ENCODE measurements at regions not wholly inside any gene's neighbourhood (a gene's known extent, or its start where the extent isn't known, plus 50 kb on each side); places are given as distances from the start of the nearest gene placed in this dataset.

- Histone ChIP-seq H4K20me1 (ENCODE audit: low read depth) (no peaks in the 10 kb centered on the region), H3K4me2 (no peak overlapping the region), H3K4me3 (no peak overlapping the region), H3F3A (ENCODE audit: low read depth) (no peaks in the 10 kb centered on the region), H3K27ac (no peak overlapping the region), H3K9me3 (ENCODE audit: low read depth) (no peaks in the 10 kb centered on the region), H3K27me3 (no peaks in the 10 kb centered on the region), H3K36me3 (no peaks in the 10 kb centered on the region), H3K9ac (no peak overlapping the region), H3K4me1 (peaks cover 4% of the 10 kb centered on the region), H2AFZ (replicated peaks) (no peak overlapping the region), H3K79me2 (ENCODE audit: low read depth) (no peaks in the 10 kb centered on the region)
- Mint-ChIP-seq H3K4me3 (no peak overlapping the region), H3K9me3 (no peaks in the 10 kb centered on the region), H3K27ac (no peak overlapping the region), H3K36me3 (no peaks in the 10 kb centered on the region), H3K27me3 (ENCODE audit: insufficient read depth, low read depth) (no peaks in the 10 kb centered on the region), H3K4me1 (peaks cover under 1% of the 10 kb centered on the region)
- TF ChIP-seq EZH2 (IDR thresholded peaks at IDR 0.05) (no peak), EZH2phosphoT487 (IDR thresholded peaks at IDR 0.05) (no peak), CTCF (IDR thresholded peaks at IDR 0.05) (no peak)
- no peak for DNase-seq (ENCODE audit: low spot score)
Measured at GRCh38 chr2:108111936-108112335, 125.6 kb downstream of the SLC5A7 start.

- Mint-ChIP-seq H3K27me3 (ENCODE audit: insufficient read depth, low read depth) (no peaks in the 10 kb centered on the region), H3K36me3 (no peaks in the 10 kb centered on the region), H3K4me3 (no peak overlapping the region), H3K4me1 (no peaks in the 10 kb centered on the region), H3K9me3 (no peaks in the 10 kb centered on the region), H3K27ac (no peak overlapping the region)
- Histone ChIP-seq H3K9ac (no peak overlapping the region), H3K36me3 (no peaks in the 10 kb centered on the region), H3K27ac (no peak overlapping the region), H4K20me1 (ENCODE audit: low read depth) (no peaks in the 10 kb centered on the region), H3K79me2 (ENCODE audit: low read depth) (no peaks in the 10 kb centered on the region), H3K4me2 (no peak overlapping the region), H3K4me3 (no peak overlapping the region), H3K9me3 (ENCODE audit: low read depth) (no peaks in the 10 kb centered on the region), H3K4me1 (no peaks in the 10 kb centered on the region), H3F3A (ENCODE audit: low read depth) (no peaks in the 10 kb centered on the region), H3K27me3 (no peaks in the 10 kb centered on the region), H2AFZ (replicated peaks) (no peak overlapping the region)
- no peak for TF ChIP-seq CTCF (IDR thresholded peaks at IDR 0.05)
- no peak for TF ChIP-seq EZH2phosphoT487 (IDR thresholded peaks at IDR 0.05)
- TF ChIP-seq EZH2 (IDR thresholded peaks at IDR 0.05) = no peak
- no peak for DNase-seq (ENCODE audit: low spot score)
Measured at GRCh38 chr2:108115868-108116267, 123.9 kb upstream of the SULT1C3 start.

GRCh38 chr2:108118996-108119395, 120.8 kb upstream of the SULT1C3 start:
- Histone ChIP-seq H3K27ac (no peak overlapping the region), H3K27me3 (no peaks in the 10 kb centered on the region), H3K4me1 (no peaks in the 10 kb centered on the region), H3K79me2 (ENCODE audit: low read depth) (no peaks in the 10 kb centered on the region), H4K20me1 (ENCODE audit: low read depth) (no peaks in the 10 kb centered on the region), H3K36me3 (no peaks in the 10 kb centered on the region), H3F3A (ENCODE audit: low read depth) (no peaks in the 10 kb centered on the region), H3K9me3 (ENCODE audit: low read depth) (no peaks in the 10 kb centered on the region), H3K4me3 (no peak overlapping the region), H3K4me2 (no peak overlapping the region), H2AFZ (replicated peaks) (no peak overlapping the region), H3K9ac (no peak overlapping the region)
- Mint-ChIP-seq H3K4me1 (no peaks in the 10 kb centered on the region), H3K4me3 (no peak overlapping the region), H3K36me3 (no peaks in the 10 kb centered on the region), H3K27me3 (ENCODE audit: insufficient read depth, low read depth) (no peaks in the 10 kb centered on the region), H3K27ac (no peak overlapping the region), H3K9me3 (no peaks in the 10 kb centered on the region)
- no peak for DNase-seq (ENCODE audit: low spot score)
- TF ChIP-seq EZH2 (IDR thresholded peaks at IDR 0.05) (no peak), EZH2phosphoT487 (IDR thresholded peaks at IDR 0.05) (no peak), CTCF (IDR thresholded peaks at IDR 0.05) (no peak)

- no peaks in the 10 kb centered on the region for H3K9me3 Mint-ChIP-seq
- Histone ChIP-seq H3K27ac (no peak overlapping the region), H2AFZ (replicated peaks) (no peak overlapping the region), H3K79me2 (ENCODE audit: low read depth) (no peaks in the 10 kb centered on the region), H3K4me1 (no peaks in the 10 kb centered on the region), H3K36me3 (no peaks in the 10 kb centered on the region), H3K9ac (no peak overlapping the region), H3K9me3 (ENCODE audit: low read depth) (no peaks in the 10 kb centered on the region), H3F3A (ENCODE audit: low read depth) (no peaks in the 10 kb centered on the region), H3K4me3 (no peak overlapping the region), H3K27me3 (no peaks in the 10 kb centered on the region), H3K4me2 (no peak overlapping the region), H4K20me1 (ENCODE audit: low read depth) (no peaks in the 10 kb centered on the region)
- peaks cover 1% of the 10 kb centered on the region for H3K4me1 Mint-ChIP-seq
- no peak overlapping the region for H3K27ac Mint-ChIP-seq
- H3K4me3 Mint-ChIP-seq = no peak overlapping the region
- H3K27me3 Mint-ChIP-seq (ENCODE audit: insufficient read depth, low read depth) = no peaks in the 10 kb centered on the region
- no peak for TF ChIP-seq CTCF (IDR thresholded peaks at IDR 0.05)
- TF ChIP-seq EZH2phosphoT487 (IDR thresholded peaks at IDR 0.05) = no peak
- no peak for TF ChIP-seq EZH2 (IDR thresholded peaks at IDR 0.05)
- no peaks in the 10 kb centered on the region for H3K36me3 Mint-ChIP-seq
- DNase-seq (ENCODE audit: low spot score) = no peak
Measured at GRCh38 chr2:108119492-108119891, 120.3 kb upstream of the SULT1C3 start.

Measured in neural progenitor cell (in vitro differentiated cells).